OCI-LY7 (cell line): ENCODE measurements at regions not wholly inside any gene's neighbourhood (a gene's known extent, or its start where the extent isn't known, plus 50 kb on each side); places are given as distances from the start of the nearest gene placed in this dataset.

Experiments used
- BruUV-seq: library from RNA; stranded (reverse); fragments of 400-500 nt; replicated peaks from 2 replicates; lab custom pipeline; 2021; lab: Mats Ljungman, UMichigan
- CTCF ChIA-PET: fragments of 300-600 bp; sonication (Branson Sonifier 250); formaldehyde crosslinking; loops from one replicate; lab custom pipeline; 2022; ENCODE audit warnings: antibody characterized with exemption; ENCODE audit not compliant: unreplicated experiment; lab: Charles Lee
- POLR2A ChIA-PET: fragments of 300-600 bp; sonication (Branson Sonifier 250); formaldehyde crosslinking; loops from one replicate; lab custom pipeline; 2022; ENCODE audit warnings: antibody characterized with exemption; lab: Charles Lee
- DNase-seq: peaks from one replicate; pipeline ENCODE4 v3.0.0-alpha.2; 2015; ENCODE audit warnings: low spot score
- H2AFZ ChIP-seq: fragments of 200-600 bp; sonication (generic), shearing (Covaris generic); 2 replicates; pipeline ENCODE4 v1.6.1; 2014; ENCODE audit warnings: mild to moderate bottlenecking, antibody characterized with exemption, low read length, moderate library complexity
- H3K27ac ChIP-seq: fragments of 200-600 bp; sonication (generic); 2 replicates; pipeline ENCODE4 v1.5.1; 2014; ENCODE audit warnings: mixed run types, low read depth, mild to moderate bottlenecking, moderate library complexity, low read length, inconsistent platforms; ENCODE audit not compliant: poor library complexity, severe bottlenecking
- H3K36me3 ChIP-seq: fragments of 200-600 bp; sonication (generic); 2 replicates; pipeline ENCODE4 v1.6.1; 2014; ENCODE audit warnings: mild to moderate bottlenecking, antibody characterized with exemption, low read length, moderate library complexity, mixed read lengths; ENCODE audit not compliant: insufficient read depth
- H3K4me1 ChIP-seq: fragments of 200-600 bp; sonication (generic); 2 replicates; pipeline ENCODE4 v1.5.1; 2014; ENCODE audit warnings: mild to moderate bottlenecking, low read length; ENCODE audit not compliant: insufficient read depth, poor library complexity, severe bottlenecking
- H3K4me2 ChIP-seq: fragments of 200-600 bp; sonication (generic); 2 replicates; pipeline ENCODE4 v1.6.1; 2014; ENCODE audit warnings: mild to moderate bottlenecking, low read length
- H3K4me3 ChIP-seq: fragments of 200-600 bp; sonication (generic); 2 replicates; pipeline ENCODE4 v1.5.1; 2014; ENCODE audit warnings: mild to moderate bottlenecking, low read depth, low read length; ENCODE audit not compliant: poor library complexity, severe bottlenecking
- H3K79me2 ChIP-seq: fragments of 200-600 bp; sonication (generic); 2 replicates; pipeline ENCODE4 v1.6.1; 2016; ENCODE audit warnings: low read depth, mild to moderate bottlenecking, low read length, moderate library complexity, mixed read lengths; ENCODE audit not compliant: insufficient read depth
- H3K9me2 ChIP-seq: fragments of 200-600 bp; sonication (generic); 2 replicates; pipeline ENCODE4 v1.6.1; 2016; ENCODE audit warnings: mild to moderate bottlenecking, low read length, mixed read lengths; ENCODE audit not compliant: insufficient read depth
- H3K9me3 ChIP-seq: fragments of 200-600 bp; sonication (generic); 2 replicates; pipeline ENCODE4 v1.6.1; 2014; ENCODE audit warnings: mild to moderate bottlenecking, mixed run types, low read length, mixed read lengths
- H4K20me1 ChIP-seq: fragments of 200-600 bp; sonication (generic); 2 replicates; pipeline ENCODE4 v1.6.1; 2014; ENCODE audit warnings: mild to moderate bottlenecking, antibody characterized with exemption, low read length, moderate library complexity, mixed read lengths; ENCODE audit not compliant: insufficient read depth
- CTCF ChIP-seq: fragments of 200-600 bp; sonication (generic); conservative IDR thresholded peaks from 2 replicates; pipeline ENCODE4 v1.5.1; 2014; ENCODE audit warnings: mild to moderate bottlenecking, antibody characterized with exemption, low read length, moderate library complexity, mixed read lengths
- EZH2phosphoT487 ChIP-seq: fragments of 200-600 bp; sonication (generic); IDR thresholded peaks from 2 replicates; pipeline ENCODE4 v1.6.1; 2018; ENCODE audit warnings: low read depth, borderline replicate concordance, mild to moderate bottlenecking, mixed run types, antibody characterized with exemption, low read length, moderate library complexity, mixed read lengths
- intact Hi-C: fragments of 100-400 bp; cut with micrococcal nuclease; formaldehyde crosslinking; loops from one replicate; pipeline ENCODE4 v1.10.0; 2022; ENCODE audit not compliant: unreplicated experiment

GRCh38 chr6:62392291-62392690 is 106.3 kb upstream of the KHDRBS2 start:
- Histone ChIP-seq H3K9me2 (no peaks in the 10 kb centered on the region), H3K4me1 (peaks cover 42% of the 10 kb centered on the region), H4K20me1 (no peaks in the 10 kb centered on the region), H3K36me3 (no peaks in the 10 kb centered on the region), H3K9me3 (no peaks in the 10 kb centered on the region), H2AFZ (peak overlapping the region; percentile 87; the same call in 1 of the 2 replicates), H3K27ac (peak overlapping the region; percentile 82), H3K4me3 (no peak overlapping the region), H3K4me2 (peak overlapping the region; percentile 43; the same call in 1 of the 2 replicates), H3K79me2 (no peaks in the 10 kb centered on the region)
- ChIA-PET POLR2A (interaction anchor here (0.7 to 4.8 kb wide), 16 partner anchors 12 to 612 kb away, joined by 3 to 36 read pairs (median 3); partner anchors contain the start of gene KHDRBS2), CTCF (no interaction called here)
- intact Hi-C loops, result loop anchor here (5.0 kb wide), 1 partner anchor 125 kb away; no protein-coding TSS in a partner anchor
- BruUV-seq, result no TSS peak
- DNase-seq, result no peak
- TF ChIP-seq CTCF, result no peak
- no peak for TF ChIP-seq EZH2phosphoT487

DNA sequence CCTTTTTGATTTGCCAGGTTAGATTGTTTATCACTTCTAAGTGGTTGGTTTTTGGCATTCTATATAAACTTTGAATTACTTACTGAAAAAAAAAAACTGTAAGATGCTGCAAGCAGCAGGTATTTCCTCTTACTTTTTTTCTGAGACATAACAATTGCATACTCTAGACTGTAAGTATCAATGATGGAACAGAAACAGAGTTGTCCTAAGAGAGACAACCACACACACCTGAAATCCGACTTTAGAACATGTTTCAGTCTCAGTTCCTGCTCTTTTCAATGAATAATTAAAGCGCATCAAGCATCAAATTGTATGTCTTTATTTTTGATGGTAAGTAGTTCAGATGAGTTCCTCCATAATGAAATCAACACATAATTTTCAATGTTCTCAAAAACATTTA is 105.3 kb upstream of the KHDRBS2 start:
- DNase-seq, result peak; percentile 61
- TF ChIP-seq EZH2phosphoT487 (no peak), CTCF (no peak)
- Histone ChIP-seq H3K9me3 (no peaks in the 10 kb centered on the region), H4K20me1 (no peaks in the 10 kb centered on the region), H3K9me2 (no peaks in the 10 kb centered on the region), H3K4me1 (peaks cover 42% of the 10 kb centered on the region), H3K36me3 (no peaks in the 10 kb centered on the region), H3K4me3 (peak overlapping the region; percentile 1), H3K27ac (peak overlapping the region; percentile 82), H3K79me2 (no peaks in the 10 kb centered on the region), H3K4me2 (peak overlapping the region; percentile 43), H2AFZ (peak overlapping the region; percentile 87)
- intact Hi-C loops, result loop anchor here (1.0 to 5.0 kb wide), 2 partner anchors 93 to 126 kb away; no protein-coding TSS in a partner anchor
- POLR2A ChIA-PET, result interaction anchor here (0.7 to 4.8 kb wide), 10 partner anchors 9 to 380 kb away, joined by 3 to 36 read pairs (median 4); no protein-coding TSS in a partner anchor
- no TSS peak for BruUV-seq
- CTCF ChIA-PET, result interaction anchor here (1.5 kb wide), 1 partner anchor 93 kb away, joined by 3 read pairs; no protein-coding TSS in a partner anchor

DNA sequence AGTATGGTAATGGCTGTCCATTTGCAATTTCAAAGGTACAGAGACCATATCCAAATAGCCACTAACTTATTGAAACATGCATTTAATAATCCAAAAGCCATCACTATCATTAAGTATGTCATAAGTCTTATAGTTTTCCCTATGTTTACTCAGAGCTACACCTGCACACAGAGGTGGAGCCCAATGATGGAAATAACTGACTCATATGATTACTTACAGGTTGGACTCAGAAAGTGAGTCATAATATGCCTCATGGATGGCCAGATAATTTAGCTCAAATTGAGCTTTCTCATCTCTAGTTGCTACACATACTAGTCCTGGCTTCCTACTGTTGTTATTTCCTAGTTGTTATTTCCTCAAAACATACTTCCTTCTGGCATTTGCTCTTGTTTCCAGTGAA is 104.4 kb upstream of the KHDRBS2 start:
- Histone ChIP-seq H4K20me1 (no peaks in the 10 kb centered on the region), H3K79me2 (no peaks in the 10 kb centered on the region), H2AFZ (peak overlapping the region; percentile 87), H3K9me2 (no peaks in the 10 kb centered on the region), H3K27ac (peak overlapping the region; percentile 82), H3K36me3 (no peaks in the 10 kb centered on the region), H3K4me2 (peak overlapping the region; percentile 43), H3K4me1 (peaks cover 42% of the 10 kb centered on the region), H3K4me3 (peak overlapping the region; percentile 1), H3K9me3 (no peaks in the 10 kb centered on the region)
- no peak for TF ChIP-seq CTCF
- no peak for TF ChIP-seq EZH2phosphoT487
- CTCF ChIA-PET, result interaction anchor here (1.5 kb wide), 1 partner anchor 92 kb away, joined by 3 read pairs; no protein-coding TSS in a partner anchor
- intact Hi-C loops, result loop anchor here (5.0 kb wide), 1 partner anchor 127 kb away; no protein-coding TSS in a partner anchor
- POLR2A ChIA-PET, result interaction anchor here (0.6 to 4.8 kb wide), 13 partner anchors 8 to 121 kb away, joined by 3 to 36 read pairs (median 4); no protein-coding TSS in a partner anchor
- no peak for DNase-seq
- BruUV-seq, result no TSS peak
